B cell (primary cell): ENCODE measurements at regions not wholly inside any gene's neighbourhood (a gene's known extent, or its start where the extent isn't known, plus 50 kb on each side); places are given as distances from the start of the nearest gene placed in this dataset.

ENCODE experiments used
- ATAC-seq: fragments of 200-7000 bp; cut with Tn5 transposase; one replicate; pipeline ENCODE4 v1.10.0; 2021; ENCODE audit warnings: low read depth, mild to moderate bottlenecking, moderate number of reproducible peaks, moderate library complexity
- CTCF ChIA-PET: fragments of 350-600 bp; sonication (Branson Sonifier 250); formaldehyde crosslinking; loops from one replicate; lab custom pipeline; 2021; ENCODE audit warnings: antibody characterized with exemption, inconsistent platforms; lab: Charles Lee
- POLR2A ChIA-PET: fragments of 350-600 bp; sonication (Branson Sonifier 250); formaldehyde crosslinking; loops from one replicate; lab custom pipeline; 2021; ENCODE audit warnings: antibody characterized with exemption; lab: Charles Lee
- DNase-seq: peaks from one replicate; pipeline ENCODE4 v3.0.0; 2013
- H2AFZ ChIP-seq: 2 replicates; pipeline ENCODE4 v1.6.1; 2012; ENCODE audit warnings: mild to moderate bottlenecking, low read depth, low read length; ENCODE audit not compliant: insufficient read depth, poor library complexity, severe bottlenecking
- H3K27ac ChIP-seq, 2 donors: 1 replicate in 1 of 2; 2 replicates in 1 of 2; pipeline ENCODE4 v1.5.1; 2012 to 2013; ENCODE audit warnings: low read length in 2 of 2, mild to moderate bottlenecking in 2 of 2, moderate library complexity in 1 of 2
- H3K27me3 ChIP-seq, 4 experiments: fragments of 200-600 bp in 1 of 4; sonication (generic) in 1 of 4; replicated peaks in 1 of 4; 1 replicate in 2 of 4; 2 replicates in 2 of 4; pipeline versions ENCODE4 v1.6.1 to v1.7.0; 2013 to 2016; ENCODE audit warnings: low read length in 3 of 4, mild to moderate bottlenecking in 2 of 4, mixed read lengths in 1 of 4, moderate library complexity in 1 of 4; ENCODE audit not compliant: insufficient read depth in 4 of 4, control insufficient read depth in 3 of 4; ENCODE audit errors: control extremely low read depth in 1 of 4
- H3K36me3 ChIP-seq, 2 experiments: replicated peaks in 1 of 2; 1 replicate in 1 of 2; 2 replicates in 1 of 2; pipeline versions ENCODE4 v1.6.1 to v1.7.1; 2013; ENCODE audit warnings: low read length in 1 of 2; ENCODE audit not compliant: insufficient read depth in 2 of 2, control insufficient read depth in 1 of 2; ENCODE audit errors: control extremely low read depth in 1 of 2, extremely low read depth in 1 of 2
- H3K4me1 ChIP-seq, 2 donors: fragments of 200-600 bp in 1 of 2; sonication (generic) in 1 of 2; 1 replicate in 1 of 2; 2 replicates in 1 of 2; pipeline versions ENCODE4 v1.5.1 to v1.6.1; 2013 to 2017; ENCODE audit warnings: low read length in 2 of 2; ENCODE audit not compliant: control insufficient read depth in 2 of 2, insufficient read depth in 2 of 2
- H3K4me2 ChIP-seq: replicated peaks from 2 replicates; pipeline ENCODE3; 2012; ENCODE audit warnings: mild to moderate bottlenecking, low read depth, low read length; ENCODE audit not compliant: poor library complexity, severe bottlenecking
- H3K4me3 ChIP-seq, 5 experiments: fragments of 200-600 bp in 1 of 5; sonication (generic) in 1 of 5; 1 replicate in 3 of 5; 2 replicates in 2 of 5; pipeline versions ENCODE4 v1.5.1 to v1.7.0; 2011 to 2016; ENCODE audit warnings: low read length in 4 of 5, mild to moderate bottlenecking in 4 of 5, low read depth in 2 of 5, control low read depth in 1 of 5, moderate library complexity in 1 of 5; ENCODE audit not compliant: insufficient read depth in 1 of 5; ENCODE audit errors: control extremely low read depth in 1 of 5, extremely low read depth in 1 of 5
- H3K79me2 ChIP-seq: fragments of 200-600 bp; sonication (generic); one replicate; pipeline ENCODE4 v1.6.0; 2016; ENCODE audit warnings: low read length; ENCODE audit not compliant: control insufficient read depth, insufficient read depth
- H3K9ac ChIP-seq: fragments of 200-600 bp; sonication (generic); 2 replicates; pipeline ENCODE4 v1.6.1; 2017; ENCODE audit warnings: mild to moderate bottlenecking, low read length, moderate library complexity
- H3K9me3 ChIP-seq, 3 donors: one replicate each; pipeline versions ENCODE4 v1.6.1 to v1.7.1; 2013; ENCODE audit warnings: low read length in 2 of 3; ENCODE audit not compliant: control insufficient read depth in 2 of 3, insufficient read depth in 1 of 3; ENCODE audit errors: control extremely low read depth in 1 of 3
- H4K20me1 ChIP-seq: 2 replicates; pipeline ENCODE4 v1.6.0; 2012; ENCODE audit warnings: mild to moderate bottlenecking, low read length; ENCODE audit not compliant: insufficient read depth, control insufficient read depth, poor library complexity, severe bottlenecking
- H3K27ac Mint-ChIP-seq: one replicate; pipeline ENCODE4 v1.8.0; 2021; ENCODE audit warnings: mixed read lengths
- H3K27me3 Mint-ChIP-seq: one replicate; pipeline ENCODE4 v1.8.0; 2021; ENCODE audit warnings: mixed read lengths
- H3K4me1 Mint-ChIP-seq: one replicate; pipeline ENCODE4 v1.8.0; 2021; ENCODE audit warnings: mixed read lengths
- H3K4me3 Mint-ChIP-seq: one replicate; pipeline ENCODE4 v1.8.0; 2021; ENCODE audit warnings: mixed read lengths
- H3K9me3 Mint-ChIP-seq: one replicate; pipeline ENCODE4 v1.8.0; 2022; ENCODE audit warnings: mixed read lengths; ENCODE audit not compliant: insufficient read depth
- CTCF ChIP-seq: fragments of 200-600 bp; IDR thresholded peaks from one replicate; pipeline ENCODE4 v1.8.0; 2022; ENCODE audit warnings: antibody characterized with exemption, mild to moderate bottlenecking
- EZH2 ChIP-seq: IDR thresholded peaks from 2 replicates; pipeline ENCODE4 v1.6.1; 2012; ENCODE audit warnings: borderline replicate concordance, low read depth, mild to moderate bottlenecking, moderate library complexity, low read length; ENCODE audit not compliant: insufficient read depth, poor library complexity, severe bottlenecking
- WGBS: methylation state at CpG from one replicate; pipeline ENCODE4 v1.1.5; 2013; ENCODE audit warnings: missing lambda C conversion rate; ENCODE audit not compliant: insufficient coverage; 5-methylcytosine and 5-hydroxymethylcytosine counted together
- intact Hi-C: fragments of 100-400 bp; cut with micrococcal nuclease; formaldehyde crosslinking; loops from one replicate; pipeline ENCODE4 v1.10.0; 2022

- Histone ChIP-seq H3K27ac (no peak overlapping the region), H3K9me3 (peaks cover 0 to 5% (median 0%) of the 10 kb centered on the region in 3 donors), H2AFZ (no peak overlapping the region), H3K9ac (no peak overlapping the region), H3K79me2 (peaks cover 7% of the 10 kb centered on the region), H3K4me1 (peaks cover 66 to 70% of the 10 kb centered on the region in 2 donors), H4K20me1 (no peaks in the 10 kb centered on the region), H3K36me3 (no peaks in the 10 kb centered on the region), H3K4me2 (no peak overlapping the region), H3K4me3 (no peak overlapping the region), H3K27me3 (no peaks in the 10 kb centered on the region)
- POLR2A ChIA-PET: interaction anchor here (0.7 kb wide), 3 partner anchors 12 to 361 kb away, joined by 3 to 5 read pairs (median 4); no protein-coding TSS in a partner anchor
- Mint-ChIP-seq H3K9me3 (no peaks in the 10 kb centered on the region), H3K4me1 (peaks cover 66% of the 10 kb centered on the region), H3K27me3 (no peaks in the 10 kb centered on the region), H3K27ac (peak overlapping the region; percentile 53), H3K4me3 (no peak overlapping the region)
- CTCF ChIA-PET: interaction anchor here (0.9 kb wide), 2 partner anchors 9 to 91 kb away, joined by 3 read pairs; no protein-coding TSS in a partner anchor
- no peak for TF ChIP-seq CTCF
- no peak for TF ChIP-seq EZH2
- ATAC-seq (no peak), DNase-seq (no peak)
- intact Hi-C loops: no loop called here
- no CpG with 5 or more reads among the region's 3 CpGs for WGBS
Observed at GRCh38 chr2:43138441-43138840, 88.0 kb downstream of the ZFP36L2 start.

- Mint-ChIP-seq H3K27ac (peak overlapping the region; percentile 94), H3K4me3 (peak overlapping the region; percentile 52), H3K4me1 (peaks cover 75% of the 10 kb centered on the region), H3K9me3 (no peaks in the 10 kb centered on the region), H3K27me3 (no peaks in the 10 kb centered on the region)
- no peaks in the 10 kb centered on the region for H3K27me3 ChIP-seq
- no peaks in the 10 kb centered on the region for H3K9me3 ChIP-seq
- peaks cover 7% of the 10 kb centered on the region for H3K79me2 ChIP-seq
- peak overlapping the region; percentile 67 for H2AFZ ChIP-seq
- H3K27ac ChIP-seq: peak overlapping the region; percentile 87 to 89
- no peak for ATAC-seq
- no peak overlapping the region for H3K9ac ChIP-seq
- H3K4me3 ChIP-seq: no peak overlapping the region
- TF ChIP-seq CTCF (no peak), EZH2 (no peak)
- DNase-seq: peak; percentile 68
- ChIA-PET POLR2A (interaction anchor here (7.8 to 14.8 kb wide), 2 partner anchors 32 to 87 kb away, joined by 108 to 561 read pairs; partner anchors contain the start of gene ZFP36L2), CTCF (interaction anchor here (9.3 to 15.3 kb wide), 2 partner anchors 33 to 90 kb away, joined by 87 to 650 read pairs; partner anchors contain the start of gene ZFP36L2)
- H3K36me3 ChIP-seq: no peaks in the 10 kb centered on the region
- peaks cover 80 to 84% of the 10 kb centered on the region in 2 donors for H3K4me1 ChIP-seq
- intact Hi-C loops: no loop called here
- H4K20me1 ChIP-seq: no peaks in the 10 kb centered on the region
- H3K4me2 ChIP-seq: peak overlapping the region; percentile 53
- WGBS: 3% methylated on average over 4 of the region's 10 CpGs
Observed at GRCh38 chr2:43136876-43137275, 89.5 kb downstream of the ZFP36L2 start.
